Urothelium cell line (cell line): ENCODE measurements at regions not wholly inside any gene's neighbourhood (a gene's known extent, or its start where the extent isn't known, plus 50 kb on each side); places are given as distances from the start of the nearest gene placed in this dataset.
"Not testable (repeated sequence)": the region's sequence is repeated elsewhere in the genome, so short reads cannot be mapped to it uniquely, and the experiment has no call there.

Experiments used
- DNase-seq: peaks from one replicate; pipeline ENCODE4 v3.0.0; 2011; ENCODE audit warnings: low spot score, mixed read lengths
- FAIRE-seq: peaks from 2 replicates; lab custom pipeline; 2011; peaks lifted over from hg19 to GRCh38; lab: Jason Lieb, UNC

DNA sequence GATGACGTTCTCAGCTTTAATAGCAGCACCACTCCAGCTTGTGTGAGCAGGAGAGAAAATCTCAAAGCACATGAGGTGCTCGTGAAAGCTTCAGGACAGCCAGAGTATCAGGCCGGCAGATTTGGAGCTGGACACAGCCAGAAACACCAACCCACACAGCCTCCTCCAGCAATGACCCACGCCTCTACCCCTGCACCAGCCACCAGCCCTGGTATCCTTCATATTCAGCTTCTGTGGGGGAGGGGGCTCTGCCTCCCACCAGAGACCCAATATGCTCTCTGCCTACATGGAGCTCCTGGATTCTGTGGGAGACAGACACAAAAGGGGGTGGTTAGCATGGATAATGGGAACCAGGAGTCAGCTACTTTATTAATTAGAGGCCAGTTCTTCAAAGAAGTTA, 133.6 kb upstream of the FMN2 start:
- FAIRE-seq, result no peak
- DNase-seq, result no peak

DNA sequence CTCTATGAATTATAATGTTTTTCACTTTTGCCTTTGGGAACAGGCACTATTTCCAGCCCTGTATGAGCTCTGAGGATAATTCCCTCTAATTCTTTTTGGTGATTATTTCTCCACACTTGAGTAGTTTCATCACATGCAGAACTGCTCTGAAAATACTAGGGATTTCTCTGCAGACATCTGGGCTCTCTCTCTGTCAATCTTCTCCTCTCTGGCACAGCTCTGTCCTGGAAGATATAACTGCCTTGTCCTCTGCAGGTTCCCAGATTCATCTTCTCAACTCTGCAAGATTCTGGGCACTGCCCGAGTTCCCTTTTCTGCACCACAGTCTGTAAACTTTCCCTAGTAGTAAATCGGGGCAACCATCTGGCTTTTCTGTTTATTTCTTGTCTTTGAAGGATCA, 131.3 kb upstream of the FMN2 start:
- no peak for FAIRE-seq
- no peak for DNase-seq

- DNase-seq, result no peak
- FAIRE-seq, result no peak
Measured at GRCh38 chr1:239963856-239964255, 127.8 kb upstream of the FMN2 start.

DNA sequence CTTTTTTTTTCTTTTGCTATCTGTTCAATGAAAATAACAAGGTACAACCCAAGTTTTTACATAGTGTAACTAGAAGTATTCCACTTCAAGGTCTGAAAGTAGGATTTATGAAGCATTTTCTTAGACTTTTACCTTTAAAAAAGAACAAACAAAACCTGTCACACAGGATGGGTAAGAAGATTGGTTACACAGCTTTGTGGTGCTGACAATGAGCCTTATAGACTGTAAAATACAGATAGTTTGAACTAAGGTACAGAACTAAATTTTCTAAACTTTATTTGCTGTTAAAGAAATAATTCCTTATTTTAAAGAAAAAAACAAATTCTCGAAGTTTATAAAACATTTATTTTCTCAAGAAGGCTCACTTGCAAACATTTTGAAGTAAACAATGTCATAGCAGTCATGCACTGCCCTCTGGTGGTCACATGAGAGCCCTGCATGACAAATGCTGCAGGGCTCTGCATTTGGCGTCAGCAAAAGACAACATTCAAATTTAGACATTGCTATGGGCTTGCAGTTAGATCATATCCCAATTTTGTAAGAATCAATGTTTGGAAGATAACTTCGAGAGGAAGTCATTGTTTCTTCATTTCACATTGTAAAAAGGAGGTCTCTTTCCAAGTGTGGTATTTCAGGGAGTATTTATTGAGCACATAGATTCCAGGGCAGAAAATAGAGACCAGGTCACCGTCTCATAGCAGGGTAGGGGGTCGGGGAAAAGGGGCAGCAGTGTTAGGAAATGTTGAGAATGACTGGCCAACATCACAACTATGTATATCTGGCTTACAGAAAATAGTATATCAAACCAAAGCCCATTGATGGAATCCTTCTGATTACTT, 115.3 kb upstream of the FMN2 start:
- FAIRE-seq (no peak), DNase-seq (peak; percentile 50)

DNA sequence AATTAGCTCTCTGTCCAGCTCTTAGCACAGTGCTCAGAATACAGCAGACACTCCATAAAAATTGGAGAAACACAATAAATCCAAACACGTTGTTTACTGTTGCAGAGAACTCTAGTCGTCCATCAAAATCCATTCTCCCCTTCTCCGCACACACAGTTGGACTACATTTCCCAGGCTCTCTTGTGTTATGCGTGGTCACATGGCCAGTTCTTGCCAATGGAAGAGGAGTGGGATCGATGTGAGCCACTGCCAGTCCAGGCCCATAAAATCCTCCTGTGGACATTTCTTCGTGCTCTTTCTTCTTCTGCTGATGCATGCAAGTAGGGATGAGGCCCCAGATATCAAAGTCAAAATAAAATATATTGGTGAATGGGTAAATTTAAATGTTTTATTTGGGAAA, 114.3 kb upstream of the FMN2 start:
- DNase-seq (no peak), FAIRE-seq (no peak)

DNA sequence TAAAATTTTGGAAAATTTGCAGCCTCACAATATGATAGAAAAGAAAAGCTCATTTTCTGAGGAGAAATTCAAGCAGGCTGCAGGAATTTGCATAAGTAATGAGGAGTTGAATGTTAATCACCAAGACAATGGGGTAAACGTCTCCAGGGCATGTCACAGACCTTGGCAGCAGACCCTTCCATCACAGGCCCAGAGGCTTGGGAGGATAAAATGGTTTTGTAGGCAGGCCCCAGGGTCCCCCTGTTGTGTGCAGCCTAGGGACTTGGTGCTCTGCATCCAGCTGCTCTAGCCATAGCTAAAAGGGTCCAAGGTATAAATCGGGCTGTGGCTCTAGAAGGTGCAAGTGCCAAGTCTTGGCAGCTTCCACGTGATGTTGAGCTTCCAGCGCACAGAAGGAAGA, 112.2 kb upstream of the FMN2 start:
- DNase-seq (no peak), FAIRE-seq (no peak)

- no peak for FAIRE-seq
- DNase-seq, result no peak
Measured at GRCh38 chr1:239982762-239983161, 108.9 kb upstream of the FMN2 start.

- no peak for FAIRE-seq
- no peak for DNase-seq
Measured at GRCh38 chr1:239985044-239985443, 106.6 kb upstream of the FMN2 start.

GRCh38 chr1:239987103-239987745, 104.5 kb upstream of the FMN2 start:
- no peak for FAIRE-seq
- no peak for DNase-seq

DNA sequence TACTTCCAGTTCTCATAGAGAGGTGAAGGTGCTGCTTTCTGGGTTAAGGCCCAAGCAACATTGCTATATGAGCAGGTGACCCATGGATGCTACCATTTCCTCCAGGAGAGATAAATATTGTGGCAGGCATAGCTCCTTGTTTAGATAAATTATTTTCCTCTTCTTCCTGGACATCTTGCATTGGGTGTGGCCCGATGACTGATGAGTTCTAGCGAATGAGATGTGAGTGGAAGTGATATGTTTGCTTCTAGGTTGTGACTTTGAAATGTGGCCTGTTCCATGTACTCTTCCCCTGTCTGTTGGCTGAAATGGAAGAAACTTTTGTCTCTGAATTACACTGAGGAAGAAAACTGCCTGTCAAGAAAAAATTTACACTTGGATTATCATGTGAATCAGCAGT, 101.7 kb upstream of the FMN2 start:
- FAIRE-seq, result no peak
- DNase-seq, result no peak

- FAIRE-seq, DNase-seq: not testable (repeated sequence)
Measured at GRCh38 chr1:239992566-239992965, 99.1 kb upstream of the FMN2 start.

DNA sequence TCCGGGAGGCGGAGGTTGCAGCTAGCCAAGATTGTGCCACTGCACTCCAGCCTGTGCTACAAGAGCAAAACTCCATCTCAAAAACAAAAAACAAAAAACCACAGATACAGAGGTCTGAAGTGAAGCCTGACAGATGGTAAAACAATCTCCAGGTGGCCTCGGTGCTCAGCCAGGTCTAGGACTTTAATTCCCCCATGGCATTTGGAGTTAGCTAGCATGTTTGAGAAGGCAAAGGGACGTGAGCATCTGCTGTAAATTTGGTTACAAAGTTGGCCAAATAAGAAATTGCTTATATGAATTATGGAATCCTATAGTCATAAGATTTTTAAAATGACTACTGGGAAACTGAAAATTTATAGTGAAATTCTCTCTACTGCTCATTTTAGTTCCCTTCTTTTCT, 98.3 kb upstream of the FMN2 start:
- DNase-seq (no peak), FAIRE-seq (no peak)

- FAIRE-seq, result no peak
- DNase-seq, result no peak
Measured at GRCh38 chr1:239995281-239995680, 96.4 kb upstream of the FMN2 start.

DNA sequence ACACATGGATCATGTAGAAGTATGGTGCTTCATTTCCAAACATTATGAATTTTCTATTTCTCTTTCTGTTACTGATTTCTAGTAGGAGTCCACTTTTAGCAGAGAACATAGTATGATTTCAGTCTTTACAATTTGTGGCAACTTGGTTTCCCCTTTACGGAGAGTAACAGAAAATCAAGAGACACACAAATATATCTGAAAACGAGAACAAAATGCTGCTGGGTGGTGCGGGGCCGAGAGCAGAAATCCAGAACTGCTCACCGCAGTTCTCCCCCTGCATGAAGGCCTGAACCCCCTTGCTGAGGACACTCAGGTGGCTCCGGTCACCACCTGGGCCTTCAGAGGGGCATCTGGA, 94.5 kb upstream of the FMN2 start:
- DNase-seq, result no peak
- no peak for FAIRE-seq

GRCh38 chr1:239997515-239998311, 94.0 kb upstream of the FMN2 start:
- DNase-seq, result no peak
- FAIRE-seq, result no peak

GRCh38 chr1:239998312-239998649, 93.4 kb upstream of the FMN2 start:
- DNase-seq (no peak), FAIRE-seq (no peak)

GRCh38 chr1:239999170-239999569, 92.5 kb upstream of the FMN2 start:
- FAIRE-seq (no peak), DNase-seq (no peak)

- no peak for FAIRE-seq
- no peak for DNase-seq
Measured at GRCh38 chr1:240000634-240001033, 91.0 kb upstream of the FMN2 start.

- DNase-seq, result no peak
- no peak for FAIRE-seq
Measured at GRCh38 chr1:240001177-240001740, 90.4 kb upstream of the FMN2 start.

- no peak for FAIRE-seq
- peak; percentile 43 for DNase-seq
Measured at GRCh38 chr1:240004086-240004749, 87.5 kb upstream of the FMN2 start.
